Hepatocyte (in vitro differentiated cells): ENCODE measurements at regions not wholly inside any gene's neighbourhood (a gene's known extent, or its start where the extent isn't known, plus 50 kb on each side); places are given as distances from the start of the nearest gene placed in this dataset.

Source experiments
- DNase-seq: peaks from one replicate; pipeline ENCODE4 v3.0.0-alpha.2; 2016; ENCODE audit warnings: low spot score
- H2AFZ ChIP-seq: fragments of 200-600 bp; sonication (generic); 2 replicates; pipeline ENCODE4 v1.6.0; 2016; ENCODE audit warnings: antibody characterized with exemption, mild to moderate bottlenecking
- H3K27ac ChIP-seq: fragments of 200-600 bp; sonication (generic); 2 replicates; pipeline ENCODE4 v1.5.1; 2016; ENCODE audit warnings: mild to moderate bottlenecking
- H3K27me3 ChIP-seq: fragments of 200-600 bp; sonication (generic); 2 replicates; pipeline ENCODE4 v1.6.1; 2016
- H3K36me3 ChIP-seq: fragments of 200-600 bp; sonication (generic); replicated peaks from 2 replicates; pipeline ENCODE4 v1.5.1; 2016; ENCODE audit warnings: low read depth; ENCODE audit not compliant: insufficient read depth
- H3K4me1 ChIP-seq: fragments of 200-600 bp; sonication (generic); 2 replicates; pipeline ENCODE4 v1.5.1; 2016; ENCODE audit warnings: mild to moderate bottlenecking, moderate library complexity; ENCODE audit not compliant: insufficient read depth
- H3K4me2 ChIP-seq: fragments of 200-600 bp; sonication (generic); 2 replicates; pipeline ENCODE4 v1.6.0; 2016
- H3K4me3 ChIP-seq: fragments of 200-600 bp; sonication (generic); 2 replicates; pipeline ENCODE4 v1.5.1; 2016; ENCODE audit warnings: mild to moderate bottlenecking
- H3K79me2 ChIP-seq: fragments of 200-600 bp; sonication (generic); 2 replicates; pipeline ENCODE4 v1.6.0; 2017; ENCODE audit warnings: mild to moderate bottlenecking
- H3K9me2 ChIP-seq: fragments of 200-600 bp; sonication (generic); replicated peaks from 2 replicates; pipeline ENCODE4 v1.6.0; 2017; ENCODE audit warnings: mild to moderate bottlenecking; ENCODE audit not compliant: insufficient read depth
- H3K9me3 ChIP-seq: fragments of 200-600 bp; sonication (generic); 2 replicates; pipeline ENCODE4 v1.5.1; 2016; ENCODE audit warnings: low read depth, mild to moderate bottlenecking
- H4K20me1 ChIP-seq: fragments of 200-600 bp; sonication (generic); 2 replicates; pipeline ENCODE4 v1.6.0; 2016; ENCODE audit warnings: mild to moderate bottlenecking; ENCODE audit not compliant: insufficient read depth, poor library complexity, severe bottlenecking
- CTCF ChIP-seq: fragments of 200-600 bp; sonication (generic); IDR thresholded peaks from 2 replicates; pipeline ENCODE4 v1.5.1; 2016; ENCODE audit warnings: antibody characterized with exemption, mild to moderate bottlenecking; ENCODE audit not compliant: poor library complexity
- EZH2 ChIP-seq: fragments of 200-600 bp; sonication (generic); IDR thresholded peaks from 2 replicates; pipeline ENCODE4 v1.6.1; 2016; ENCODE audit warnings: antibody characterized with exemption, mild to moderate bottlenecking, borderline replicate concordance
- EZH2phosphoT487 ChIP-seq: fragments of 200-600 bp; sonication (generic); IDR thresholded peaks from one replicate; pipeline ENCODE4 v1.6.1; 2018; ENCODE audit warnings: antibody characterized with exemption, mild to moderate bottlenecking, low read depth, moderate library complexity; ENCODE audit not compliant: unreplicated experiment, severe bottlenecking
- WGBS: methylation state at CpG from one replicate; pipeline ENCODE4 v1.1.6; 2016; ENCODE audit warnings: low lambda C conversion rate; ENCODE audit errors: missing lambda C conversion rate; 5-methylcytosine and 5-hydroxymethylcytosine counted together

GRCh38 chr13:75935805-75936204 is 299.7 kb downstream of the LMO7 start:
- DNase-seq, result no peak
- Histone ChIP-seq H3K27ac (no peak overlapping the region), H3K9me2 (no peaks in the 10 kb centered on the region), H4K20me1 (no peaks in the 10 kb centered on the region), H2AFZ (no peak overlapping the region), H3K36me3 (no peaks in the 10 kb centered on the region), H3K27me3 (no peaks in the 10 kb centered on the region), H3K4me1 (no peaks in the 10 kb centered on the region), H3K9me3 (no peaks in the 10 kb centered on the region), H3K79me2 (no peaks in the 10 kb centered on the region), H3K4me3 (no peak overlapping the region), H3K4me2 (no peak overlapping the region)
- no peak for TF ChIP-seq EZH2phosphoT487
- no peak for TF ChIP-seq CTCF
- TF ChIP-seq EZH2, result no peak
- WGBS, result 93% methylated on average over 2 of the region's 2 CpGs

GRCh38 chr13:75934889-75935288 is 298.8 kb downstream of the LMO7 start:
- DNase-seq, result no peak
- H2AFZ ChIP-seq, result no peak overlapping the region
- no peaks in the 10 kb centered on the region for H3K27me3 ChIP-seq
- H3K4me2 ChIP-seq, result no peak overlapping the region
- H3K36me3 ChIP-seq, result no peaks in the 10 kb centered on the region
- WGBS, result 81% methylated on average over 1 of the region's 1 CpG
- no peaks in the 10 kb centered on the region for H3K4me1 ChIP-seq
- no peaks in the 10 kb centered on the region for H3K9me2 ChIP-seq
- no peaks in the 10 kb centered on the region for H3K79me2 ChIP-seq
- H3K27ac ChIP-seq, result no peak overlapping the region
- no peaks in the 10 kb centered on the region for H4K20me1 ChIP-seq
- TF ChIP-seq EZH2phosphoT487 (no peak), CTCF (no peak), EZH2 (no peak)
- no peak overlapping the region for H3K4me3 ChIP-seq
- no peaks in the 10 kb centered on the region for H3K9me3 ChIP-seq

DNA sequence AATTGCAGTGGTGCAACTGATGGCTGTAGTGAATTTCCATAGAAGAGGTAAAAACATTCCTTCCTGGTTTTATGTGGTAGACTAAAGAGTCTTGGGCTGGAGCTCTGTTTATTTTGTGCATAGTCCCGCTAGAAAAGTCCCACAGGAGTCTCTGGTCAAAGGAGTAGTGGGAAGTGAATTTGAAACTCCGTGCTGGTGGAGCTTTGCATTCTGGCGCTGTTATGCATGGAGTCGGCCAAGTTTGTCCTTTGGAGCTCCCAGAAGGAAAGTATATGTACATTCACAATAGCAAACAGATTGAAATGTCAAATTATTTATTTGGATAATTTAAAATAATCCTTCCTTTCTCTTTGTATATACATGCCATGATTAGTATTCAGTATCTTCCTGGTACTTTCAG is 296.5 kb downstream of the LMO7 start:
- Histone ChIP-seq H3K4me1 (no peaks in the 10 kb centered on the region), H3K27ac (no peak overlapping the region), H3K9me3 (no peaks in the 10 kb centered on the region), H3K4me2 (no peak overlapping the region), H3K9me2 (no peaks in the 10 kb centered on the region), H3K4me3 (no peak overlapping the region), H4K20me1 (no peaks in the 10 kb centered on the region), H2AFZ (no peak overlapping the region), H3K36me3 (no peaks in the 10 kb centered on the region), H3K27me3 (no peaks in the 10 kb centered on the region), H3K79me2 (no peaks in the 10 kb centered on the region)
- TF ChIP-seq CTCF (no peak), EZH2 (no peak)
- 89% methylated on average over 4 of the region's 4 CpGs for whole genome bisulfite sequencing
- no peak for DNase-seq

GRCh38 chr13:75931116-75931515 is 295.0 kb downstream of the LMO7 start:
- Histone ChIP-seq H3K4me1 (no peaks in the 10 kb centered on the region), H3K9me3 (no peaks in the 10 kb centered on the region), H3K27me3 (no peaks in the 10 kb centered on the region), H3K9me2 (no peaks in the 10 kb centered on the region), H3K36me3 (no peaks in the 10 kb centered on the region), H2AFZ (no peak overlapping the region), H3K4me2 (no peak overlapping the region), H4K20me1 (no peaks in the 10 kb centered on the region), H3K4me3 (no peak overlapping the region), H3K79me2 (no peaks in the 10 kb centered on the region), H3K27ac (no peak overlapping the region)
- TF ChIP-seq CTCF (no peak), EZH2 (no peak), EZH2phosphoT487 (no peak)
- 89% methylated on average over 1 of the region's 1 CpG for WGBS
- no peak for DNase-seq
